ENCODE measurements at regions not wholly inside any gene's neighbourhood (a gene's known extent, or its start where the extent isn't known, plus 50 kb on each side); places are given as distances from the start of the nearest gene placed in this dataset.

DNA sequence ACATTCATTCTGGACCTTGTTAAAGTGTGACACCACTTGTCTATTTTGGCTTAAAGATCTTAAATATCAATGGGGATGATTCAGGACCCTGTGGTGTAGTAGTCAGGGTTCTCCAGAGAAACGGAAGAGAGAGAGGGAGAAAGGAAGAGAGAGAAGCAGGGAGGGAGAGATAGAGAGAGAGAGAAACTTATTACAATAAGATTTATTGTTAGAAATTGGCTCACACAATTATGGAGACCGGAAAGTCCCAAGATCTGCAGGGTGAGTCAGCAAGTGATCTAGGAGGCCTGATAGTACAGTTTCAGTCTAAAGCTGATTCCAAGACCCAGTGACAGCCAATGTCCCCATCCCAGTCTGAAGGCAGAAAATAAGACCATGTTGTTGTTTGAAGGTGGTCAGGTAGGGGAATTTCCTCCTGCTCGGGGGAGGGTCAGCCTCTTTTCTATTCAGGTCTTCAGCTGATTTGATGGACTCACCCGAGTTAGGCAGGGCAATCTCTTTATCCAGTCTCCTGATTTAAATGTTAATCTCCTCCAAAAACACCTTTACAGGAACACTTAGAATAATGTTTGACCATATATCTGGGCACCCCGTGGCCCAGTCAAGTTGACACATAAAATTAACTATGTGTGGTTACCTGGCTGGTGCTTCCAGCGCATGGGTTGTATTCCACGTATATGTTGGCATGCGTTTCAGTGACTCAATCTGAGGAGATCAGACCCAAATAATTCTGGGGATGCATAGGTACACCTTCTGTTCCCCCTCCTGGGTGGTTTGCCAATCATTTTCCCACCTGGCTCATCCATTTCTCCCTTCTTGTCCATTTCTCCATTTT is 1350.5 kb downstream of the TBC1D22A start:
- H3K36me3 Mint-ChIP-seq, result peaks cover 9% of the 10 kb centered on the region
- no peaks in the 10 kb centered on the region for H3K36me3 ChIP-seq (ENCODE audit: control insufficient read depth, insufficient read depth, low read length)
- peaks cover 4% of the 10 kb centered on the region for H3K9me3 ChIP-seq (ENCODE audit: control insufficient read depth, insufficient read depth, low read length)
- no peaks in the 10 kb centered on the region for H3K4me1 ChIP-seq (ENCODE audit: control insufficient read depth, insufficient read depth, low read length)
- H3K27ac Mint-ChIP-seq, result no peak overlapping the region
- WGBS (ENCODE audit: insufficient coverage), result 70% methylated on average over 8 of the region's 8 CpGs
- peaks cover 2 to 3% of the 10 kb centered on the region in 2 donors for H3K9me3 Mint-ChIP-seq
- intact Hi-C loops (cut with micrococcal nuclease), result no loop called here
- H3K27ac ChIP-seq (ENCODE audit: low read length), result no peak overlapping the region
- H3K4me1 Mint-ChIP-seq, result peaks cover 6 to 8% of the 10 kb centered on the region in 2 donors
- no peak overlapping the region for H3K4me3 Mint-ChIP-seq
- ATAC-seq (peak; percentile 43 to 79 (median 55)), DNase-seq (no peak)
- no peaks in the 10 kb centered on the region for H3K27me3 ChIP-seq (ENCODE audit: control insufficient read depth, insufficient read depth, low read length)
- H3K4me3 ChIP-seq (ENCODE audit: low read length), result no peak overlapping the region
- H3K27me3 Mint-ChIP-seq (ENCODE audit: low read depth in 2 of 2), result peaks cover 7 to 29% of the 10 kb centered on the region in 2 donors
- TF ChIP-seq, protein P1, sequence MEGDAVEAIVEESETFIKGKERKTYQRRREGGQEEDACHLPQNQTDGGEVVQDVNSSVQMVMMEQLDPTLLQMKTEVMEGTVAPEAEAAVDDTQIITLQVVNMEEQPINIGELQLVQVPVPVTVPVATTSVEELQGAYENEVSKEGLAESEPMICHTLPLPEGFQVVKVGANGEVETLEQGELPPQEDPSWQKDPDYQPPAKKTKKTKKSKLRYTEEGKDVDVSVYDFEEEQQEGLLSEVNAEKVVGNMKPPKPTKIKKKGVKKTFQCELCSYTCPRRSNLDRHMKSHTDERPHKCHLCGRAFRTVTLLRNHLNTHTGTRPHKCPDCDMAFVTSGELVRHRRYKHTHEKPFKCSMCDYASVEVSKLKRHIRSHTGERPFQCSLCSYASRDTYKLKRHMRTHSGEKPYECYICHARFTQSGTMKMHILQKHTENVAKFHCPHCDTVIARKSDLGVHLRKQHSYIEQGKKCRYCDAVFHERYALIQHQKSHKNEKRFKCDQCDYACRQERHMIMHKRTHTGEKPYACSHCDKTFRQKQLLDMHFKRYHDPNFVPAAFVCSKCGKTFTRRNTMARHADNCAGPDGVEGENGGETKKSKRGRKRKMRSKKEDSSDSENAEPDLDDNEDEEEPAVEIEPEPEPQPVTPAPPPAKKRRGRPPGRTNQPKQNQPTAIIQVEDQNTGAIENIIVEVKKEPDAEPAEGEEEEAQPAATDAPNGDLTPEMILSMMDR (IDR thresholded peaks at IDR 0.05), result no peak

GRCh38 chr22:48106715-48107259 is 1344.3 kb downstream of the TBC1D22A start:
- WGBS (ENCODE audit: insufficient coverage), result 91% methylated on average over 6 of the region's 6 CpGs
- TF ChIP-seq, protein P1 (IDR thresholded peaks at IDR 0.05), result no peak
- Mint-ChIP-seq H3K4me3 (no peak overlapping the region), H3K36me3 (peaks cover 9% of the 10 kb centered on the region), H3K27me3 (ENCODE audit: low read depth in 2 of 2) (peaks cover 20 to 32% of the 10 kb centered on the region in 2 donors), H3K27ac (no peak overlapping the region), H3K4me1 (peaks cover 4 to 18% of the 10 kb centered on the region in 2 donors), H3K9me3 (peaks cover 2 to 3% of the 10 kb centered on the region in 2 donors)
- H3K4me1 ChIP-seq (ENCODE audit: control insufficient read depth, insufficient read depth, low read length), result no peaks in the 10 kb centered on the region
- ATAC-seq (no peak), DNase-seq (no peak)
- no peak overlapping the region for H3K4me3 ChIP-seq (ENCODE audit: low read length)
- H3K9me3 ChIP-seq (ENCODE audit: control insufficient read depth, insufficient read depth, low read length), result peaks cover 4% of the 10 kb centered on the region
- intact Hi-C loops (cut with micrococcal nuclease), result no loop called here
- no peaks in the 10 kb centered on the region for H3K27me3 ChIP-seq (ENCODE audit: control insufficient read depth, insufficient read depth, low read length)
- no peak overlapping the region for H3K27ac ChIP-seq (ENCODE audit: low read length)
- H3K36me3 ChIP-seq (ENCODE audit: control insufficient read depth, insufficient read depth, low read length), result no peaks in the 10 kb centered on the region

DNA sequence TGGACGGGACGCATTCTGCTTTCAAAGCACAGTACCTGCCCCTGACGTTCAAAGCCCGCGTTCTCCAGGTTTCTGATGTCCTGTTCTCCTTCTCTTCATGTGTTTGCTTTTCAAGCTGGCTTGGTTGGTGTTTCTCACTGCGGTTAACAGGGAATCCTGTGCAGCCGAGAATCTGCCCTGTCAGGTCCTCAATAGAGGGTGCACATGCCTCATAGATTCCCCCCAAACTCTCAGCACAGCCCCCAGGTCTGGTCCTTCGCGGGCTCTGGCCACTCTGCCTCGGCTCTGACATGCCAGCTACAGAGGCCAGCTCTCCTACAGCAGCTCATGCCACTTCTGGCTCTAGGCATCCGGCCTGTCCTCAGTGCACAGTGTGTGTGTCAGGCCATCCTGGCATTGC is 1343.8 kb downstream of the TBC1D22A start:
- TF ChIP-seq, protein P1 (IDR thresholded peaks at IDR 0.05), result no peak
- no peak for DNase-seq
- Mint-ChIP-seq H3K27ac (no peak overlapping the region), H3K9me3 (peaks cover 2 to 3% of the 10 kb centered on the region in 2 donors), H3K4me1 (peaks cover 6 to 20% of the 10 kb centered on the region in 2 donors), H3K4me3 (no peak overlapping the region), H3K27me3 (ENCODE audit: low read depth in 2 of 2) (peaks cover 20 to 32% of the 10 kb centered on the region in 2 donors), H3K36me3 (peaks cover 9% of the 10 kb centered on the region)
- Histone ChIP-seq H3K27me3 (ENCODE audit: control insufficient read depth, insufficient read depth, low read length) (no peaks in the 10 kb centered on the region), H3K36me3 (ENCODE audit: control insufficient read depth, insufficient read depth, low read length) (no peaks in the 10 kb centered on the region), H3K27ac (ENCODE audit: low read length) (no peak overlapping the region), H3K9me3 (ENCODE audit: control insufficient read depth, insufficient read depth, low read length) (peaks cover 4% of the 10 kb centered on the region), H3K4me3 (ENCODE audit: low read length) (no peak overlapping the region), H3K4me1 (ENCODE audit: control insufficient read depth, insufficient read depth, low read length) (peaks cover 1% of the 10 kb centered on the region)
- 92% methylated on average over 11 of the region's 11 CpGs for WGBS (ENCODE audit: insufficient coverage)
- ATAC-seq, result no peak
- intact Hi-C loops (cut with micrococcal nuclease), result no loop called here
